Keratinocyte (primary cell): ENCODE measurements at regions not wholly inside any gene's neighbourhood (a gene's known extent, or its start where the extent isn't known, plus 50 kb on each side); places are given as distances from the start of the nearest gene placed in this dataset.

ENCODE experiments used
- DNase-seq: peaks from one replicate; pipeline ENCODE4 v3.0.0-alpha.2; 2011; ENCODE audit warnings: low read depth, missing footprints, low spot score
- FAIRE-seq: peaks from 2 replicates; lab custom pipeline; 2011; peaks lifted over from hg19 to GRCh38; lab: Jason Lieb, UNC
- H2AFZ ChIP-seq: 2 replicates; pipeline ENCODE4 v1.6.0; 2012; ENCODE audit warnings: low read length, control low read depth, inconsistent platforms; ENCODE audit not compliant: control insufficient read depth
- H3K27ac ChIP-seq: 2 replicates; pipeline ENCODE4 v1.5.1; 2011; ENCODE audit warnings: low read length; ENCODE audit not compliant: control insufficient read depth, insufficient read depth
- H3K27me3 ChIP-seq: 3 replicates; pipeline ENCODE4 v1.6.0; 2011; ENCODE audit warnings: low read length; ENCODE audit not compliant: control insufficient read depth, insufficient read depth; ENCODE audit errors: extremely low read depth
- H3K36me3 ChIP-seq, 2 experiments: 2 replicates in 1 of 2; 3 replicates in 1 of 2; pipeline ENCODE4 v1.5.1; 2011; ENCODE audit warnings: low read length in 2 of 2, mild to moderate bottlenecking in 1 of 2; ENCODE audit not compliant: control insufficient read depth in 2 of 2, insufficient read depth in 2 of 2; ENCODE audit errors: extremely low read depth in 1 of 2
- H3K4me1 ChIP-seq: 3 replicates; pipeline ENCODE4 v1.5.1; 2011; ENCODE audit warnings: low read length; ENCODE audit not compliant: control insufficient read depth, insufficient read depth; ENCODE audit errors: extremely low read depth
- H3K4me2 ChIP-seq: 3 replicates; pipeline ENCODE4 v1.6.0; 2011; ENCODE audit warnings: low read depth, low read length; ENCODE audit not compliant: control insufficient read depth, insufficient read depth; ENCODE audit errors: extremely low read depth
- H3K4me3 ChIP-seq, 3 experiments: fragments of 200-600 bp in 1 of 3; sonication (generic) in 1 of 3; 2 replicates in 2 of 3; 3 replicates in 1 of 3; pipeline ENCODE4 v1.5.1; 2011 to 2016; ENCODE audit warnings: low read length in 3 of 3, mild to moderate bottlenecking in 3 of 3, control low read depth in 2 of 3, inconsistent platforms in 1 of 3, low read depth in 1 of 3, mixed read lengths in 1 of 3, mixed run types in 1 of 3, moderate library complexity in 1 of 3; ENCODE audit not compliant: control insufficient read depth in 2 of 3, insufficient read depth in 2 of 3; ENCODE audit errors: extremely low read depth in 1 of 3
- H3K79me2 ChIP-seq: 2 replicates; pipeline ENCODE4 v1.6.0; 2012; ENCODE audit warnings: low read length; ENCODE audit not compliant: control insufficient read depth, insufficient read depth
- H3K9ac ChIP-seq: 3 replicates; pipeline ENCODE4 v1.6.0; 2011; ENCODE audit warnings: low read length; ENCODE audit not compliant: control insufficient read depth, insufficient read depth; ENCODE audit errors: extremely low read depth
- H3K9me1 ChIP-seq: 3 replicates; pipeline ENCODE4 v1.6.0; 2011; ENCODE audit warnings: low read length; ENCODE audit not compliant: control insufficient read depth, insufficient read depth; ENCODE audit errors: extremely low read depth
- H3K9me3 ChIP-seq: 2 replicates; pipeline ENCODE4 v1.5.1; 2012; ENCODE audit warnings: low read depth, low read length; ENCODE audit not compliant: control insufficient read depth
- H4K20me1 ChIP-seq: 3 replicates; pipeline ENCODE4 v1.6.0; 2011; ENCODE audit warnings: low read length; ENCODE audit not compliant: control insufficient read depth, insufficient read depth; ENCODE audit errors: extremely low read depth
- CTCF ChIP-seq, 3 experiments: IDR thresholded peaks in 1 of 3; conservative IDR thresholded peaks in 1 of 3; optimal IDR thresholded peaks in 1 of 3; 2 replicates in 2 of 3; 3 replicates in 1 of 3; pipeline versions ENCODE3 to v1.5.1; 2011; ENCODE audit warnings: low read length in 3 of 3, mild to moderate bottlenecking in 3 of 3, moderate library complexity in 2 of 3, control low read depth in 1 of 3, inconsistent platforms in 1 of 3; ENCODE audit not compliant: insufficient read depth in 2 of 3; ENCODE audit errors: extremely low read depth in 1 of 3
- EZH2 ChIP-seq: IDR thresholded peaks from one replicate; pipeline ENCODE4 v1.6.1; 2012; ENCODE audit warnings: inconsistent platforms, mild to moderate bottlenecking, low read length, moderate library complexity
- dilution Hi-C: fragments of 300-500 bp; cut with MboI; formaldehyde crosslinking; loops from one replicate; pipeline ENCODE4 v1.7.0; 2020; ENCODE audit warnings: low sequenced_read_pairs; ENCODE audit not compliant: extremely low pct_ligation_motif_present

DNA sequence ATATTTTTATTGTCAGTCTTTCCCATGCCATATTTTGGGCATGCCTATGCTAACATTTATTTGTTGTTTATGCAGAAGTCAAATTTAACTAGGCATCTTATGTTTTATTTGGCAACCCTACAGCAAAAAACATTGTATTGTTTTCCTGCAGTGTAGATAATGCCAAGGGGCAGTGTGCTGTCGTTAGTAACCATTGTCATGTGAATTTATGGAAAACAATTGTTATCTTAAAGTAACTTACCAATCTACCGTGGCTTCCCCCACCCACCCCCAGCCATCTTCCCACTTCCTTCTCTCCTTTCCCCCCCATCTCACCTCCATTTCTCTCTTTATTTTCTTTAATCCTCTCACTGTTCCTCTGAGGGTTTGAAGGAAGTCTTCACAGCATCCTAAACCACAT, 370.5 kb downstream of the ACTR3B start:
- Histone ChIP-seq H3K27ac (no peak overlapping the region), H3K4me3 (no peak overlapping the region), H3K4me1 (no peaks in the 10 kb centered on the region), H3K9ac (no peak overlapping the region), H3K9me1 (no peaks in the 10 kb centered on the region), H4K20me1 (no peaks in the 10 kb centered on the region), H3K27me3 (no peaks in the 10 kb centered on the region), H3K36me3 (no peaks in the 10 kb centered on the region), H3K79me2 (no peaks in the 10 kb centered on the region), H2AFZ (no peak overlapping the region), H3K4me2 (no peak overlapping the region), H3K9me3 (peaks cover 3% of the 10 kb centered on the region)
- DNase-seq (no peak), FAIRE-seq (no peak)
- dilution Hi-C loops, result no loop called here
- TF ChIP-seq CTCF (optimal IDR thresholded peaks at IDR 0.05 in 1 of 3, IDR thresholded peaks at IDR 0.05 in 1 of 3, conservative IDR thresholded peaks at IDR 0.05 in 1 of 3; ENCODE audit: extremely low read depth in 1 of 3, insufficient read depth in 2 of 3, low read length in 3 of 3), result no peak
- no peak for TF ChIP-seq EZH2

- Histone ChIP-seq H2AFZ (no peak overlapping the region), H3K79me2 (no peaks in the 10 kb centered on the region), H3K27ac (no peak overlapping the region), H3K9me3 (peaks cover 5% of the 10 kb centered on the region), H3K27me3 (no peaks in the 10 kb centered on the region), H3K9ac (no peak overlapping the region), H3K4me3 (no peak overlapping the region), H4K20me1 (no peaks in the 10 kb centered on the region), H3K4me1 (no peaks in the 10 kb centered on the region), H3K9me1 (no peaks in the 10 kb centered on the region), H3K4me2 (no peak overlapping the region), H3K36me3 (no peaks in the 10 kb centered on the region)
- DNase-seq (no peak), FAIRE-seq (no peak)
- dilution Hi-C loops, result no loop called here
- no peak for TF ChIP-seq CTCF (optimal IDR thresholded peaks at IDR 0.05 in 1 of 3, IDR thresholded peaks at IDR 0.05 in 1 of 3, conservative IDR thresholded peaks at IDR 0.05 in 1 of 3; ENCODE audit: extremely low read depth in 1 of 3, insufficient read depth in 2 of 3, low read length in 3 of 3)
- TF ChIP-seq EZH2, result no peak
These were observed 392.2 kb downstream of the ACTR3B start for GRCh38 chr7:153151766-153152165.
